ENCODE measurements at regions not wholly inside any gene's neighbourhood (a gene's known extent, or its start where the extent isn't known, plus 50 kb on each side); places are given as distances from the start of the nearest gene placed in this dataset.

DNA sequence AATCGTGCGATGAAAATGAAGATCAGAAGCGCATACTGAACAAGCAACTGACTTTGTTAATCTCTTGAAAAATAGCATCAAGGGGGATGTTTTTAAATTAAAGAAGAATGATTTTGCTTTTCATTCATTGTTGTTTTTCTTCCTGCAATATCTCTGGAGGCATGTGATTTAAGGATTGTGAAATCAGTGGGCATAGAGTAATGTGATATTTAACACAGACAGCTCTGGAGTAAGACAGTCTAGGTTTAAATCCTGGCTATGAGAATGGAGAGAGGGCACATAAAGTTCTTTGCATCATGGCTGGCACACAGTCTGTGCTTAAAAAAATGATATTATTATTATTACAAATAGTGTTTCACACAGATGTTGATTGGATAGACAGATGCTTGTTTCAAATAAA lies 243.1 kb upstream of the NBEA start:
- TF ChIP-seq ZFX (IDR thresholded peaks at IDR 0.05; ENCODE audit: borderline replicate concordance), result no peak
- TF ChIP-seq, protein P1, sequence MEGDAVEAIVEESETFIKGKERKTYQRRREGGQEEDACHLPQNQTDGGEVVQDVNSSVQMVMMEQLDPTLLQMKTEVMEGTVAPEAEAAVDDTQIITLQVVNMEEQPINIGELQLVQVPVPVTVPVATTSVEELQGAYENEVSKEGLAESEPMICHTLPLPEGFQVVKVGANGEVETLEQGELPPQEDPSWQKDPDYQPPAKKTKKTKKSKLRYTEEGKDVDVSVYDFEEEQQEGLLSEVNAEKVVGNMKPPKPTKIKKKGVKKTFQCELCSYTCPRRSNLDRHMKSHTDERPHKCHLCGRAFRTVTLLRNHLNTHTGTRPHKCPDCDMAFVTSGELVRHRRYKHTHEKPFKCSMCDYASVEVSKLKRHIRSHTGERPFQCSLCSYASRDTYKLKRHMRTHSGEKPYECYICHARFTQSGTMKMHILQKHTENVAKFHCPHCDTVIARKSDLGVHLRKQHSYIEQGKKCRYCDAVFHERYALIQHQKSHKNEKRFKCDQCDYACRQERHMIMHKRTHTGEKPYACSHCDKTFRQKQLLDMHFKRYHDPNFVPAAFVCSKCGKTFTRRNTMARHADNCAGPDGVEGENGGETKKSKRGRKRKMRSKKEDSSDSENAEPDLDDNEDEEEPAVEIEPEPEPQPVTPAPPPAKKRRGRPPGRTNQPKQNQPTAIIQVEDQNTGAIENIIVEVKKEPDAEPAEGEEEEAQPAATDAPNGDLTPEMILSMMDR (IDR thresholded peaks at IDR 0.05), result no peak
- H3K27ac ChIP-seq, result no peak overlapping the region

DNA sequence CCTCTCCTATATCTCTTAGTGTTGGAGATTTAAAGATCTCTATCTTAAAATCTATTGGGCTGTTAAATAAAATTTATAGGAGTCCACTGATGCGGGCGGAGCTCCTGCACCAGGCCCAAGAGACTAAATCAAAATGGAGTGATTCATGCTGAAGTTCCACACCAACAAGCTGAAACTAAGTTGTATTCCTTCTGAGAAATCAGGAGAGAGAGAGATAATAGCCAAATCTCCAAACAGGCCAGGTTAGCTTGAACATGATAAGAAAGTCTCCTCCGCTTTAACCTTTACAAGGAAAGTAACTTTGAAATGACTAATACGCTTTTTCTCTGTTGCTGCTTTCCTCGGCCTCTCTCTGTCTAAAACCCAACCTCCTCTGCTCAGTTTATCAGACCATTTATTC lies 241.9 kb upstream of the NBEA start:
- no peak overlapping the region for H3K27ac ChIP-seq
- TF ChIP-seq, protein P1 (IDR thresholded peaks at IDR 0.05), result no peak
- TF ChIP-seq ZFX (IDR thresholded peaks at IDR 0.05; ENCODE audit: borderline replicate concordance), result no peak

DNA sequence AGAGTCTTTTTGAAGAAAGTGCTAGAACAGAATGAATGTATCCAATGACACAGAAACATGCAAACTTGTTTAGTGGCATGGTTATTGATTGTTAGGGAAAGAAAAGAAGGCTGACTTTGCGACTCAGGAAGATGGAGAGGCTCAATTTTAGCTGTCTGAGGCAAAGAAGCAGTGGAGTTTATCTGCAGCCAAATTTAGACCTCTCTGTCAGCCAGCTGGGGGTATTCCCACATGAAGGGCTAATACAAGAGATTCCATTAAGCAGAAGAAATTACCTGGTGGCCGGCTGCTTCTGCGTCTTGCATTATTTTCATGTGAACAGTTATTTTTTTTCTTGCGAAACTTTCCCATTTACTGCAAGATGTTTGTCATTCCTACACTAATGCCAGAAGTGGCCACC lies 240.2 kb upstream of the NBEA start:
- TF ChIP-seq ZFX (IDR thresholded peaks at IDR 0.05; ENCODE audit: borderline replicate concordance), result no peak
- TF ChIP-seq, protein P1 (IDR thresholded peaks at IDR 0.05), result no peak
- H3K27ac ChIP-seq, result no peak overlapping the region

DNA sequence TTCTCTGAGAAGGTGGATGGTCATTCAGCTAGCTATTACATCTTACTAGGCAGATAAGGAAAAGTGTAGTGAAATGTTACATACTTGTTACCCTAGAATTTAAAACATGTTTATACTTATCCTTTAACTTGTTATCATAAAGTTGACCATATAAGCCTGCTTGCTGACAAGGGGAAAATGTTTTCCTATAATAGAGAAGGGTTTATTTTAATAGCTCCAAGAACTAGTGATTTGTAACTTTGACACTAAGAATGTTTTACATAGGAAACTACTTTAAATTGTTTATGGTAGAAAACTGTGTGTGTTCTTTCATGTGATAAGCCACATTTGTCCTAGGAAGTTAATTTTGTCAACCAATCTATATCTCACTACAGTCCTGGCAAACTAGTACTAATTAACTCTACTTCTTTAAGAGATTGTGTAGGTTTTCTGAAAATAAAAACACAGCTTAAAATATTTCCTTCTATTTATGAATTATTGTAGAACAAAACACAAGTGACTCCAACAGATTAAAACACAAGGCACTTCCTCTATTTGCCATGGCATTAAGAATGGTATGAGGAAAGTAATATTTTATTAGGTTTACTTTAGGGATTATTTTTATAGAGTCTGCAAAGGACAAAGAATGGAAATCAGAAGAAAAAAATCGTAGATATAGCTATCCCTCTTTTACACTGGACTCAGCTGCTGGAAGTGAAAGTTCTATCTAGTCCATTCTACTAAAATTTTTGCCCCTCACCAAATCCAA lies 233.3 kb upstream of the NBEA start:
- TF ChIP-seq ZFX (IDR thresholded peaks at IDR 0.05; ENCODE audit: borderline replicate concordance), result no peak
- TF ChIP-seq, protein P1 (IDR thresholded peaks at IDR 0.05), result no peak
- H3K27ac ChIP-seq, result peak overlapping the region; percentile 70

DNA sequence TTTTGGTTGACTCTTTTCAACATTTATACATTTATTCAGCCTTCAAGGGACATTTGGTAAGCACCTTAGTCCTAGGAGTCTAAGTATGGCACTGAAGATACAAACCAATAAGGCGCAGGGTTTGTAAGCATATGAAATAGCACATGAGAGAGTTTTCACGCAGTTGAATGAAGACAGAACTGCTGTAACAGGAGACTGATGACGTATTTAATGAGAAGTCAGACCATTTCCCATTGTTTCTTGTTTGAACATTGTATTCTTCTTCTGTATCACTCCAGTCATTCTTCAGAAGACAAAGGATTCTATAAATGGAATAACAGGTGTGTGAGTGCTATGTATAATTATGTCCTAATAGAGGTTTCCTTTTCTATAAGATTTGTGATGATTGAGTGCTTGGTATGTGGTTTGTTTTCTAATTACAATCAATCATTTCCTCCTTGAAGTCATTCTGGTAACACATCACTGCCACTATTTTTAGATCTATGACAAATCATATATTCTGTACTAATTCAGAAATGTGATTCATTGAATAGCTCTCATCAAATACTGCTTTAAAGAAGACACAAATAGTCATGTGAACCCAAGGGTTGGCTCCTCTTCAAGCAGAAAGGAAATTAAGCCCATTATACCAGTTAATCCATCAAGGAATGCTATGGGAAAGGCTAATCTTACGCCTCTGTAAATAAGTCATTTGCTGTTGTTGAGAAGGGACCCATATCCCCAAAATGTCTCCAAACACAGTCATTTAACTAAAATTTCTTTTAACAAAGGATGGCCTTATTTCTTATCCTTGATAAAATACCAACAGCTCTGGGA lies 222.8 kb upstream of the NBEA start:
- no peak overlapping the region for H3K27ac ChIP-seq
- TF ChIP-seq ZFX (IDR thresholded peaks at IDR 0.05; ENCODE audit: borderline replicate concordance), result no peak
- TF ChIP-seq, protein P1 (IDR thresholded peaks at IDR 0.05), result no peak

DNA sequence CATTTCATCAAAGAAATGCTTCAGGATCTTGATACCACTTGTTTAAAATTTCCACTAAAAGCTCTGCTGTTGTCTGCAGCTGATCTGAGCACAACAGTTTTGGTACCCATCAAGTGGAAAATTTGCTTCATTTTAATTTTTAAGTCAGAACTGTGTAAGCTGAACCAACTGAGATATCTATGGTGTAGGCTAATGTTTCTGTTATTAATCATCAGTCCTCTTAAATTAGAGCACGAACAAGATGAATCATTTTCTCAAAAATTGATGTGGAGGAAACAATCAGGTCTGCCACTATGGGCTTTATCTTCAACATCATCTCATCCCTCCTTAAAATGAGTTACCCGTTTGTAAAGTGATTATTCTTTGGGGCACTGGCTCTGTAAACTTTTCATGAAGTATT lies 221.5 kb upstream of the NBEA start:
- no peak overlapping the region for H3K27ac ChIP-seq
- no peak for TF ChIP-seq ZFX (IDR thresholded peaks at IDR 0.05; ENCODE audit: borderline replicate concordance)
- TF ChIP-seq, protein P1 (IDR thresholded peaks at IDR 0.05), result no peak

Measured in 22Rv1 (cell line).